AG09319 (cell line): ENCODE measurements at regions not wholly inside any gene's neighbourhood (a gene's known extent, or its start where the extent isn't known, plus 50 kb on each side); places are given as distances from the start of the nearest gene placed in this dataset.

Experiments used
- DNase-seq: peaks from one replicate; pipeline ENCODE4 v3.0.0-alpha.2; 2010; ENCODE audit warnings: low read depth; ENCODE audit errors: extremely low read depth
- CTCF ChIP-seq: IDR thresholded peaks from 2 replicates; pipeline ENCODE4 v1.5.1; 2011; ENCODE audit warnings: low read depth, mild to moderate bottlenecking, inconsistent platforms, low read length, moderate library complexity

GRCh38 chr2:114113518-114113917 lies 223.6 kb downstream of the ACTR3 start:
- TF ChIP-seq CTCF: no peak
- no peak for DNase-seq

- no peak for DNase-seq
- no peak for TF ChIP-seq CTCF
These were observed 228.2 kb downstream of the ACTR3 start for GRCh38 chr2:114118088-114118487.

GRCh38 chr2:114119862-114120261 lies 230.0 kb downstream of the ACTR3 start:
- DNase-seq: no peak
- TF ChIP-seq CTCF: no peak

- no peak for DNase-seq
- TF ChIP-seq CTCF: no peak
These were observed 233.0 kb downstream of the ACTR3 start for GRCh38 chr2:114122930-114123329.

GRCh38 chr2:114123925-114124324 lies 234.0 kb downstream of the ACTR3 start:
- no peak for DNase-seq
- no peak for TF ChIP-seq CTCF

GRCh38 chr2:114127372-114127771 lies 237.5 kb downstream of the ACTR3 start:
- DNase-seq: no peak
- no peak for TF ChIP-seq CTCF

- TF ChIP-seq CTCF: no peak
- no peak for DNase-seq
These were observed 238.4 kb downstream of the ACTR3 start for GRCh38 chr2:114128263-114128662.
